ENCODE measurements at regions not wholly inside any gene's neighbourhood (a gene's known extent, or its start where the extent isn't known, plus 50 kb on each side); places are given as distances from the start of the nearest gene placed in this dataset.
"Not testable (repeated sequence)": the region's sequence is repeated elsewhere in the genome, so short reads cannot be mapped to it uniquely, and the experiment has no call there.

DNA sequence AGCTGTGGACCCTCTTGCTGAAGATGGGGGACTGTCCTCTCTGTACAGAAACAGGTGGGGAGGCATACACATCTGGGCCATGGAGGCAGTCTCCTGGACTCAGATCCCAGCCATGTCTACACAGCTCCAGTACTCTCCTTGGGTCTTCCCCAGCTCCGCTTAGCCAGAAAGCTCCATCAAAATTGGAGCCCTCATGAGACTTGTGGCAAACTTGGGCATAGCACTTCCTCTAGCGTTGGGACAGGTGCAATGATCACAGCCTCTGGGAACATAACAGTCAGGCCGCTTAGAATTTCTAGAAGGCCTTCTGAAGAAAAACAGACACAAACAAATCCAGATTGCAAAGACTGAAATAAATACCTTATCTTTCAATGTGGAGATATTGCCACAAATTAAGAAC, 634.3 kb upstream of the GOLIM4 start:
- DNase-seq = no peak
- H3K27ac Mint-ChIP-seq = no peak overlapping the region
- no peaks in the 10 kb centered on the region for H3K36me3 Mint-ChIP-seq
- H3K4me3 Mint-ChIP-seq = no peak overlapping the region
- H3K27me3 Mint-ChIP-seq = no peaks in the 10 kb centered on the region
- no peak for ATAC-seq
- H3K4me1 Mint-ChIP-seq = no peaks in the 10 kb centered on the region
- CTCF ChIA-PET = no interaction called here
- H3K9me3 Mint-ChIP-seq (ENCODE audit: low read depth) = peaks cover 10% of the 10 kb centered on the region

- ATAC-seq = no peak
- Mint-ChIP-seq H3K27ac (no peak overlapping the region), H3K4me1 (no peaks in the 10 kb centered on the region), H3K36me3 (no peaks in the 10 kb centered on the region), H3K4me3 (no peak overlapping the region), H3K9me3 (ENCODE audit: low read depth) (peaks cover 2% of the 10 kb centered on the region), H3K27me3 (no peaks in the 10 kb centered on the region)
- DNase-seq = no peak
- CTCF ChIA-PET = no interaction called here
Measured at GRCh38 chr3:168722091-168722490, 626.4 kb upstream of the GOLIM4 start.

GRCh38 chr3:168714609-168715240, 619.0 kb upstream of the GOLIM4 start:
- Mint-ChIP-seq H3K9me3 (ENCODE audit: low read depth) (peaks cover 2% of the 10 kb centered on the region), H3K27ac (no peak overlapping the region), H3K4me3 (no peak overlapping the region), H3K4me1 (no peaks in the 10 kb centered on the region), H3K27me3 (no peaks in the 10 kb centered on the region), H3K36me3 (no peaks in the 10 kb centered on the region)
- DNase-seq = no peak
- CTCF ChIA-PET = no interaction called here
- no peak for ATAC-seq

DNA sequence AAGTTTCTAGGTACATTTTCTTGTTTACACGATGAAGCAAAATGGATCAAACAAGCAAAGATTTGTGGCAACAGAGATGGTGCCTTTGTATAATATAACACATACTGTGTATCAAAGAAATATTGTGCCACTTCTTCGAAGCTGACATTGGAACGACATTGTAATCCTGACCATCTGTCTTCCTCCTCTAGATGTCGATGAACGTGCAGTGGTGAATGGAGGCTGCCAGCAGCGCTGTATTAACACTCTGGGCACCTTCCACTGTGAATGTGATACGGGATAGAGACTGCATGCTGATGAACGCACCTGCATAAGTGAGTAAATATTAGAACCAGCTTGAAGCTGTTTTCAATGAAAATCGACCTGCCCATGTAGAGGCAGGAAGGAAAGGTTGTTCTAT, 613.3 kb upstream of the GOLIM4 start:
- H3K4me1 Mint-ChIP-seq = no peaks in the 10 kb centered on the region
- CTCF ChIA-PET = no interaction called here
- no peaks in the 10 kb centered on the region for H3K27me3 Mint-ChIP-seq
- ATAC-seq (no peak), DNase-seq (no peak)
- no peak overlapping the region for H3K4me3 Mint-ChIP-seq
- no peaks in the 10 kb centered on the region for H3K36me3 Mint-ChIP-seq
- H3K27ac Mint-ChIP-seq = no peak overlapping the region
- H3K9me3 Mint-ChIP-seq (ENCODE audit: low read depth) = no peaks in the 10 kb centered on the region

- Mint-ChIP-seq H3K9me3 (ENCODE audit: low read depth) (no peaks in the 10 kb centered on the region), H3K27ac (no peak overlapping the region), H3K27me3 (no peaks in the 10 kb centered on the region), H3K4me1 (no peaks in the 10 kb centered on the region), H3K4me3 (no peak overlapping the region), H3K36me3 (no peaks in the 10 kb centered on the region)
- CTCF ChIA-PET = no interaction called here
- DNase-seq (no peak), ATAC-seq (no peak)
Measured at GRCh38 chr3:168707900-168708299, 612.2 kb upstream of the GOLIM4 start.

- Mint-ChIP-seq H3K9me3 (ENCODE audit: low read depth) (peaks cover 4% of the 10 kb centered on the region), H3K4me1 (no peaks in the 10 kb centered on the region), H3K4me3 (no peak overlapping the region), H3K27ac (no peak overlapping the region), H3K27me3 (no peaks in the 10 kb centered on the region), H3K36me3 (no peaks in the 10 kb centered on the region)
- no peak for DNase-seq
- CTCF ChIA-PET = no interaction called here
- ATAC-seq = no peak
Measured at GRCh38 chr3:168705412-168705811, 609.7 kb upstream of the GOLIM4 start.

DNA sequence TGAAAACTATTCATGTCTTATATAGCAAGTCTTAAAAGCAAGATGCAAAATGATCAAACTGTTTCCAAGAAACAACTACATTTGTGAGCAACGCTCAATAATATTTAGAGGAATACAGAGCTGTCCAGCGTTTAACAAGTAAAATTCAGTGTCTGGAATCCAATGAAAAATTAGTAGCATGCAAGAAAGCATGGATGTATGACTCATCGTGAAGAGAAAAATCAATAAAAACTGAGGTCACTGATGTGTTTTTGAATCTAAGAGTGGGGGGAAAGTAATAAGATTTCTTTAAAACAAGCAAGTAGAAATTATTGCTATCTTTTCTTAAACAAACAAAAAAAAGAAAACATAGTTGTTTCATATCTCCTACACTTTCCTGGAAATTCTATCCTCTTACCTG, 600.3 kb upstream of the GOLIM4 start:
- Mint-ChIP-seq H3K27ac (no peak overlapping the region), H3K36me3 (no peaks in the 10 kb centered on the region), H3K4me3 (no peak overlapping the region), H3K27me3 (no peaks in the 10 kb centered on the region), H3K9me3 (ENCODE audit: low read depth) (no peaks in the 10 kb centered on the region), H3K4me1 (no peaks in the 10 kb centered on the region)
- ATAC-seq (no peak), DNase-seq (no peak)
- CTCF ChIA-PET = no interaction called here

DNA sequence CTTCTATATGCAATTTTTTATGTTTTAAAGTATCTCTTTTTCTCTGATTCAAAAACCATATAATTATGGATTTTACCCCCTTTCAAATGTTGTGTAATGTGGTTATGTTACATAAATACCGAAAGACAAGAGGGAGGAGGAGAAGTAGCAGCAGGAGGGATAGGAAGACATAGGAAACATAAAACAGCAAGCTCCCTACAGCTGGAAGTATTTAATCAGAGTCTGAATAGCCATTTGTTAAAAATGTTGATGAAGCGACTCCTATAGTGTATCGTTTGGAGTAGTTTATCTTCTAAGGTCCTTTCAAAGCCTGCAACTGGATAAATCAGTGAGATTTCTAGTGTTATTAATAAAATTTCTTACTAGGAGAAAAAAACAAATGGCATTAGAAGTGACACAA, 598.1 kb upstream of the GOLIM4 start:
- H3K27ac Mint-ChIP-seq = no peak overlapping the region
- CTCF ChIA-PET = no interaction called here
- H3K4me1 Mint-ChIP-seq = no peaks in the 10 kb centered on the region
- DNase-seq (no peak), ATAC-seq (no peak)
- no peaks in the 10 kb centered on the region for H3K36me3 Mint-ChIP-seq
- H3K9me3 Mint-ChIP-seq (ENCODE audit: low read depth) = peaks cover 3% of the 10 kb centered on the region
- H3K27me3 Mint-ChIP-seq = no peaks in the 10 kb centered on the region
- H3K4me3 Mint-ChIP-seq = no peak overlapping the region

DNA sequence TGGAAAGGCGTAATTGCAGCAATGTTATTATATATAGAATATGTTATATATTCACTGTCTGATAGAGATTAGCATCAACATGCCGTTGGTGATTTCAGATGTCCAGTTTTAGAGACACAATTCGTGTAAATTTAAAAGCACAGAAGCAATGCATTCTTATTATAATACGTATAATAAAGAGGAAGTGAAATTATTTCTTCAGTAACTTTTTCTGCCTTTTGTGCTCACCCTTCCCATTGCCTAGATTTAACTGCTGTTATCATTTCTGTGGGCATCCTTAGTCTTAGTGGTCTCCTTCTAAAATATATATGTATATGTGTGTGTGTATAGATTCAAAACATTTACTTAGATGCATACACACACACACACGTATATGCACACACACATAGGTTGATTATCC, 592.5 kb upstream of the GOLIM4 start:
- CTCF ChIA-PET = no interaction called here
- H3K27ac Mint-ChIP-seq = no peak overlapping the region

GRCh38 chr3:168684519-168684918, 588.8 kb upstream of the GOLIM4 start:
- no peaks in the 10 kb centered on the region for H3K27me3 Mint-ChIP-seq
- CTCF ChIA-PET = no interaction called here
- ATAC-seq (no peak), DNase-seq (no peak)
- H3K9me3 Mint-ChIP-seq (ENCODE audit: low read depth) = peaks cover 2% of the 10 kb centered on the region
- H3K36me3 Mint-ChIP-seq = no peaks in the 10 kb centered on the region
- no peak overlapping the region for H3K27ac Mint-ChIP-seq
- H3K4me1 Mint-ChIP-seq = no peaks in the 10 kb centered on the region
- no peak overlapping the region for H3K4me3 Mint-ChIP-seq

More for the DNA sequence above, 592.5 kb upstream of the GOLIM4 start:
- Mint-ChIP-seq H3K4me1 (no peaks in the 10 kb centered on the region), H3K9me3 (ENCODE audit: low read depth) (peaks cover 3% of the 10 kb centered on the region), H3K4me3 (no peak overlapping the region), H3K36me3 (no peaks in the 10 kb centered on the region), H3K27me3 (no peaks in the 10 kb centered on the region)
- DNase-seq = no peak
- no peak for ATAC-seq

DNA sequence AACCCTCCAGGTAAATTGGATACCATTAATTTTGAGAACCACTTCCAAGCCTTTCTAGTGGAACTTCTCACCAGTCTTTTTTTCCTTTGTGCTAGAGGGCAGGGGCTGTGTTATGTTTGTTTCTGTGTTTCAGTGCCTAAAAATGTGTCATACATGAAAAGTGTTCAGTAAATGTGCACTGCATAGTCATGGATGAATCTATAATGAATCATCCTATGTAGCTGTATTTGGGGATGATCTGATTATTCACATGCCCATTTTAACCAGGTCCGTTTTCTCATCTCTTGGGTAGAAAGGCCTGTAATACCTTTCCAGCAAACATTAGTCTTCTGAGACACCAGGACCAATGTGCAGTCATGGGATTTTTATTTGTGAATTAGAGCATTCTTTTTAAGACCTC, 583.0 kb upstream of the GOLIM4 start:
- Mint-ChIP-seq H3K4me3 (no peak overlapping the region), H3K27me3 (no peaks in the 10 kb centered on the region), H3K27ac (no peak overlapping the region), H3K4me1 (no peaks in the 10 kb centered on the region), H3K9me3 (ENCODE audit: low read depth) (peaks cover 4% of the 10 kb centered on the region), H3K36me3 (no peaks in the 10 kb centered on the region)
- ATAC-seq = no peak
- DNase-seq = no peak
- CTCF ChIA-PET = interaction anchor here (1.1 kb wide), 1 partner anchor 110 kb away, joined by 3 read pairs; no protein-coding TSS in a partner anchor

DNA sequence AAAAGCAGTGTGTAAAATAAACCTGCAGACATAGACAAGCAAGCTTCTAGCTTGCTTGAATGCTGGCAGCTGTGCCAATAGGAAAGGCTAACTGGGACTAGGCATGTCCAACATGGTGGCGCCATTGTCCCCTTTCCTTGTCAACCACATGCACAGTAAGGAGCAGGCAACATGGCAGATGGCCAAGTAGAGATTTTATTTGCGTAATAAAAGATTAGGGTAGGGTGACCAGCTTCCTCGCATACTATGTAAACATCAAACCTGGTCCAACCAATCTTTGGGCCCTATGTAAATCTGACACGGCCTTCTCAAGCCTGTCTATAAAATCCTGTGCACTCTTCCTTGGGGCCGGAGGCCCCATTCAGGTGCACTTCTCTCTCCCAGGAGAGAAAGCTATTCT, 575.4 kb upstream of the GOLIM4 start:
- no peaks in the 10 kb centered on the region for H3K27me3 Mint-ChIP-seq
- no peak overlapping the region for H3K27ac Mint-ChIP-seq
- no peak for DNase-seq
- H3K9me3 Mint-ChIP-seq (ENCODE audit: low read depth) = peaks cover 2% of the 10 kb centered on the region
- no peak for ATAC-seq
- CTCF ChIA-PET = no interaction called here
- H3K36me3 Mint-ChIP-seq = no peaks in the 10 kb centered on the region
- H3K4me3 Mint-ChIP-seq = no peak overlapping the region
- H3K4me1 Mint-ChIP-seq = no peaks in the 10 kb centered on the region

- DNase-seq; H3K4me1 Mint-ChIP-seq; H3K36me3 Mint-ChIP-seq; ATAC-seq; H3K27ac Mint-ChIP-seq; H3K9me3 Mint-ChIP-seq (ENCODE audit: low read depth); H3K27me3 Mint-ChIP-seq; H3K4me3 Mint-ChIP-seq; CTCF ChIA-PET: not testable (repeated sequence)
Measured at GRCh38 chr3:168660879-168661657, 565.3 kb upstream of the GOLIM4 start.

DNA sequence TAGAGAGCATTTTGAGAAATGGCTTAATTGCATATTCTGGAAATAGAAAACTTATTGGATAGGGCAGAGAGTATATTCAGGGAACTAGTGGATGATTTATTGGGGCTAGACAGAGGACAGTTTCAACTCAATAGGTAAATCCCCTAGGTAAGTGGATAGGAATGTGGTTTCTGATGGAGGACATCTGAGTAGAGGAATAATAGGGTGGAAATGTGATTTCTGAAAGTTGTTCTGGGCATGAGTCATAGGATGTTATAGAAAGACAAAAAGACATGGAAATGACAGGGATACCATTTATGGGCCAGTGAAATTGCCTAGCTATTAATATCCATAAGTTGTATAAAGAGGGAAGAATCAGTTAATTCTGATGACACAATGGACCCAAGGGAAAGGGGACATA, 563.3 kb upstream of the GOLIM4 start:
- Mint-ChIP-seq H3K27me3 (no peaks in the 10 kb centered on the region), H3K9me3 (ENCODE audit: low read depth) (peaks cover 2% of the 10 kb centered on the region), H3K36me3 (no peaks in the 10 kb centered on the region), H3K4me3 (no peak overlapping the region), H3K4me1 (no peaks in the 10 kb centered on the region), H3K27ac (no peak overlapping the region)
- ATAC-seq = no peak
- CTCF ChIA-PET = no interaction called here
- no peak for DNase-seq
